Cerebellar cortex (tissue), 1 donor: ENCODE measurements at regions not wholly inside any gene's neighbourhood (a gene's known extent, or its start where the extent isn't known, plus 50 kb on each side); places are given as distances from the start of the nearest gene placed in this dataset.
"Not testable (repeated sequence)": the region's sequence is repeated elsewhere in the genome, so short reads cannot be mapped to it uniquely, and the experiment has no call there.

Experiments used
- DNase-seq: peaks from one replicate; pipeline ENCODE4 v3.0.0-alpha.2; 2015; ENCODE audit warnings: low spot score

DNA sequence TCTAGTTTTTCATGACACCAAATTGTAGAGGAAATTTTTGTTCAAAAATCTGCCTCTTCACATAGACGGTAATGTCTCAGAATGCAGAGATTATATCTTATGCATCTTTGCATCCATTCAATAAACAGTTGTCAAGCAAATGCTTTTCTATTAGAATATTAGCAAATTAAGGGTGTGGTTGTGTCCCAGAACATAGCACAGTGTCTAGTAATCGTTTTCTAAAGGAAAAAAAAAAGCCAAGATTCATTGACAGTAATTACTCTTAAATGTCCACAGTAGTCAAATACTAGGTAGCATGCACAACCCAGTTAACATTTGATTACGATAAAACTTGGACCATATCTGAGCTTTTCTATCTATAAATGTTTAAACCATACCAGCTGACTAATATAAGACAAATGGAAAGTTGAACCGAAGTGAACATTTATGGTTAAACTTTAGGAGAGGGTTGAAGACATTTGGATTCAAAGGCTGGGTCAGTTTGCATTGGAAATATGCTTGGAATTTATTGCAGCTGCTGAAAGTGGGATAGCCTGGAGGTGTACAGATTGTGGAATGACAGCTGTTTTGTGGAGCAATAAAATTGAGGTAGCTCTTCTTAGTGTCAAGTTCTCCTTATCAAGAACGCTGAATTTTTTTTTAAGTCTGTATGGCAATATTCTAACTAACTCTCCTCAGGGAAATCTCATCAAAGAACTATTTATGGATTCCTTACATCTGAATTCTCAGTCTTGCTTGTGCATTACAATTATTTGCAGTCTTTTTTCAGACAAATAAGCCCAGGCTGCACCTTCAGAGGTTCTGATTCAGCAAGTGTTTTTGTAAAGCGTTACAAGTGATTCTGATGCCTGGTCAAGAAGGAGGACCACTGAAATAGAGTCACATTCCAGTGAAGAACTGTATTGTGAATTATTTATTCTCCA, 66.7 kb upstream of the ATP2B1 start:
- DNase-seq, result no peak

DNA sequence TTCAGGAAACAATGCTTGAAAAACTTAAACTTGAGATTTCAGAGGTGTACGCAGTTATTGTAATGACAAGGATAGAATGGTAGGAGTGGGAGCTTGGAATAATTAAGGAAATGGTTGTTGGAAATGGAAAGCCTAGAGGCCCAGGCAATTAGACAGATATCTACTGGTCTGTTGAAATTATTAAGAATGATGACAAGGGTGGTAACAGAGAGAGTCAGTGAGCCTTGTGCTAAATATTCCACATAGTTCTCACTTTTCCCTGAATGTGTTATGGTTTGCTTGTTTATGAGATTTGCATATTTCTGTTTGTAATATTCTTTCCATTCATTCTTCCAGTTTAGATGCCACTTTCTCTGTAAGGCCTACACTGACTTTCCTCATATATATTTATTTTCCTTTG, 66.0 kb upstream of the ATP2B1 start:
- DNase-seq, result no peak

DNA sequence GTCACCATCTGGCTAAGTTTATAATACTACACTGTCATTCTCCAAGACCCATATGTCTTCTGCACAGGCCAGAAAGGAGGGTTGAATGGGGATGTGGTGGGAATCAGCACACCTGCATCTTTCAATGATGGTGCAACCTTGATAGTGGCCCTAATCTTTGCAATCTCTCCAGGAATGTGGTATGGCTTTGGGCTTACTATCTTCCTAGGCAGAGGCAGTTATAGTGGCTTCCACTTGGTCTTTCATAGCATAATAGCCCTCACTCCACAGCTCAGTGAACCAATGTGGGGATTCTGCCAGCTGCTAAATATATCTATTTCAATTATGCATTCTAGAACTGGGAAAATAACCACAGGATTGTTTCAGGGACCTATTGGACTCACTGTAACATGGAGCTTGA, 61.8 kb upstream of the ATP2B1 start:
- DNase-seq, result no peak

DNA sequence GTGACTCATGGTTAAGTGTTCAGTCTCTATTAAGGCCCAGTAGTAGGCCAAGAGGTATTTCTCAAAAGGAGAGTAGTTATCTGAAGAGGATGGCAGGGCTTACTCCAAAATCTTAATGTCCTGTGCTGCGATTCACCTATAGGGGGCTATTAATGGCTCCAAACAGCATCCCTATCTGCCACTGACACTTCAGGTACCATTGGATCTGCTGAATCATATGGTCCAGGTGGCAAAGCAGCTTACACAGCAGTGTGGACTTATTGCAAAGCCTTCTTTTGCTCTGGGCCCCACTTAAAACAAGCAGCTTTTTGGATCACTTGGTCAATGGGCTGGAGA, 60.8 kb upstream of the ATP2B1 start:
- DNase-seq, result no peak

DNA sequence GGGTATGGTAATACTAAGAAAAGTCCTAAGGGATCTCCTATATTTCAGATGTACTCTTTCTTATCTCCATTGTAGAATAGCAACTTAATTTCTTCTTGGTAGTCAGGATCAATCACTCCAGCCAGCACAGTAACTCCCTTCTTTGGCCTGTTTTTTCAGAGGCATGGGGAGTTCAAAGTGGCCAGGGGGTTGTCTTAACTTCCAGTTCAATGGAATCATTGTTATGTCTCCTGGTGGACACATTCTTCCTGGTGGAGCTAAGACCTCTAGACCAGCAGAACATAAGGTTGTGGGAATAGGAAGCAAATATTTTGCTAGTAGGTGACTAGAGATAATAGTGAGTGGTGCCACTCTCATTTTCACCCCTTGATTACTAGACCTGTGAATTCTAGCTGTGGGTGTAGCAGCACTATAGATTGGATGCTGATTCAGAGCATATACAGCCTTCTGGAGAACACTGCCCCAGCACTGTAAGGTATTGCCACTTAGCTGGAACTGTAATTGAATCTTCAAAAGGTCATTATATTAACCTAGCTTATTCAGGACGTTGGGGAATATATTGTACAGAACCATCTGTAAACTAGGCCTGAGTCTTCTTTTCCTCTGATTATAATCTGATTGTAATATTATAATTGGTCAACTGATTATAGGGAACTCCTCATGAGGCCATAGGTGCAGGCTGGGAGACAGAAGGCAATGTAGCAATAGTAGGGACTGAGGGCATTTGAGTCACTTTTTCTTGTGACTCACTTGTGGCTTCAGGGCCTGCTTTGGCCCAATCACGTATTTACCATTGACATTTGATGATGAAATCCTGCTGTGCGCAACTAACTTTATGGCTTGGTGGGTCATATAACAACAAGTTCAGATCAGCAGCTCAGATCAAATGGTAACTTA, 60.2 kb upstream of the ATP2B1 start:
- DNase-seq, result no peak

DNA sequence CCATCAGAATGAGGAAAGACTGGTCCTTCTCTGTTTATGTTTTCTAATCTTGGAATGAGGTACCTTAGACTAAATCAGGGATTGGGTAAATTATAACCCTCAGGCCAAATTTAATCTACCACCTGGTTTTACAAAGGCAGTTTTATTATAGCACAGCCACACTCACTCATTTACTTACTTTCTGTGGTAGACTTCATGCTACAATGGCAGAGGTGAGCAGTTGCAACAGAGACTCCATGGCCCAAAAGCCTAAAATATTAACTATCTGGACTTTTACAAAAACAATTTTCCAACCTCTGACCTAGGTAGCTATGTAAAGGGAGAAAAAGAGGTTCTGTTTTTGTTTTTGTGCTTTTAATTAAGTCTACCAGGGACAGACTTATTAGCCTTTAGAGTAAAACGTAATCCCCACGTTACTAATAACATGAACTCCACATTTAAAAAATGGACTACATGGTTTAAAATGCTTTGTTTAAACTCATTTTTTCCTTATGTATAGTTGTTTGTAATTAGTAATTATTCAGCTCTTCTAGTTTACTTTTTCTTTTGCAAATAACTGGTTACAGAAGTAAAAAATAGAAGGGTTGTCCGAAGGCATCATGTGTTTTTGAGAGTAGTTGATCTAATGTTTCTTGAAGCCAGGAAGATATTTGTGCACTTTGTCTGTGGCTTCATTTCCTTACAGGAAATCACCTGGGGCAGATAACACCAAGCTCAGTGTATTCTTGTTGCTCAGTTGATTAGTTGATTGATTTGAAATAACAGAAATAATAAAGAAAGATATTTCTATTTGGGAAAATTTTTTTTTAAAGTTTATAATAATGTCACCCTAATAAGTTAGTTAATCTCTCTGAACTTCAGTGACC, 57.6 kb upstream of the ATP2B1 start:
- DNase-seq, result no peak

DNA sequence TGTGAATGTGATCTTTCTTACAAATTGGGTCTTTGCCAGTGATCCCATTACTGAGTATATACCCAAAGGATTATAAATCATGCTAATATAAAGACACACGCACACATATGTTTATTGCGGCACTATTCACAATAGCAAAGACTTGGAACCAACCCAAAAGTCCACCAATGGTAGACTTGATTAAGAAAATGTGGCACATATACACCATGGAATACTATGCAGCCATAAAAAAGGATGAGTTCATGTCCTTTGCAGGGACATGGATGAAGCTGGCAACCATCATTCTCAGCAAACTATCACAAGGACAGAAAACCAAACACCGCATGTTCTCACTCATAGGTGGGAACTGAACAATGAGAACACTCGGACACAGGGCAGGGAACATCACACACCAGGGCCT, 55.5 kb upstream of the ATP2B1 start:
- not testable (repeated sequence) for DNase-seq

DNA sequence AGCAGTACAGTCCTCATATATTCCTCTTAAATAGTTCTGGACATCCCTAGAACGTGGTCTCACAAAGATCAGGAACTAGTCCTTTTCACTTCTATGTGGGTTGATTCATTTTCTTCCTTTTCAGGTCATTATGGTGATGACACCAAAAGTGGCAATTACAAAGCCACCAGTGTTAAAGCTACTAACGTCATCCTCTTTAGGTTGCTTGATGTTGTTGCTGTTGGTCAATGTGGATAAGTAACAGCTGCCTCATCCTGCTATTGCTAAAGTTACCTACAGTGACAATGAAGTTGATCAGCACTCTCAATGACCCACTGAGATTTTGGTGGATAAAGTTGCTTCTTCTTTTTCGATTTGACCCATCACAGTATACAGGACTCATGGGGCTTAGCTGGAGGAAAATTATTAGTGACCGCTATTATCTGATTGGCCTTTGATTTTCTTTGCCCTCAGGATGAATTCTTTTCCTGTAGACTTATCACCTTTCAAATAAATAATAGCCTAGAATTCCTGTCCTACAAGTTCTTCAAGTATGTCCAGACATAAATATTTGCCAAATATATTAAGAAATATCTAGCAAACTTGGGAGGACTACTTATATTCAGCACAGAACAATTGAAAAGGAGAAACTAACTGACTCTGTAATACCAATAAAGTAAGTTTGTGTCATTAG, 54.0 kb upstream of the ATP2B1 start:
- DNase-seq, result no peak

DNA sequence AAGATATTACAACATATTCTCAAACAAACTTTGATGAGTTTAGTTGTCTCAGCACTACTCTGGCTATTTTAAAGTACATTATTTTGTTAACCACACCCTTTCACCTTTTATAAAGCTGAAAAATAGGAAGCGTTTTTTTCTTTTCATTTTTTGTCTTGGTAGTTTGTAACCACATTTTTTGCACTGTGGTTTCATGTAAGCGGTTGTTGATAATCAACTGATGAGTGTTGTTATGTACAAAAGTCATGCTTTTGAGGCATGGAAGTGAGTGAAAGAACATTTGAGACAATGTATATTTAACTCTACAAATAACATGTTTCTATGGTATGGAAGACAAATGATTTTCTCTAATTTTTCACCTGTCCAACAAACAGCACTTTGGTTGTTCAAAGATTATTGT, 52.1 kb upstream of the ATP2B1 start:
- no peak for DNase-seq
